Hematopoietic multipotent progenitor cell treated with erythropoietin and hydrocortisone succinate and interleukin-3 and kit ligand, for 6 days (in vitro differentiated cells): ENCODE measurements at regions not wholly inside any gene's neighbourhood (a gene's known extent, or its start where the extent isn't known, plus 50 kb on each side); places are given as distances from the start of the nearest gene placed in this dataset.

Experiments used
- DNase-seq: peaks from one replicate; pipeline ENCODE4 v3.0.0-alpha.2; 2015

DNA sequence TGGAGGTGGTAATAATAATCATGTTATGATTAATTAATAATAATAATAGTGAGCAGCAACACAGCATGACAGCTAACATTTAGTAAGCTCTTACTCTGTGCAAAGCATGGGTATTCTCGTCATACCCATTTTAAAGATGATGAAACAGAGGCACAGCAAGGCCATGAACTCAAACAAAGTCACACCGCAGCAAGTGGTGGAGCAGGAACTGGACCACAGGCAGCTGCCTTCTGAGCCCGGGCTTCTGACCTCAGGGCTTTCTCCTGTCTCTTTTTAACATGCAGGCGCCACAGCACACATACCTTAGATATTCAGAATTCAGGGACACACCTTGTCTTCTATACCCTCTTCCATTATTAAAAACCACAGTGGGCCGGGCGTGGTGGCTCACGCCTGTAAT lies 50.7 kb upstream of the SPATA12 start:
- no peak for DNase-seq

DNA sequence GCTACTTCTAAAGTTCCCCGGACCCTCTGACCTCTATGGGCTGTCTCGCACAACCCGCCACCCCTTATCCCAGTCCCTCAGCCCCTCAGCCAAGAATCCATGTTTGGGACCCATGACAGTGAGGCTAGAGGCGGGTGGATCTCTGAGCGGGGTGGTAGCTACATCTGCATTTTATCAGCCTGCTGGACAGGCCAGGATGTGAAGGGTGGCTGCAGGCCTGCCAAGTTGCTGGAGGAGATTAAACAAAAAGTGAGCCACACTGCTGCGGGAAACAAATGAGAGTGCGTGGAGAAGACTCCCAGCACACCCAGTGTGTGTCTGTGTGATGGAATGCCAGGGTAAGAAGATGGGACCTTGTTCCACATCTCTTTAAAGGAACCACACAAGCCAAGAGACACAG lies 51.1 kb upstream of the SPATA12 start:
- no peak for DNase-seq

DNA sequence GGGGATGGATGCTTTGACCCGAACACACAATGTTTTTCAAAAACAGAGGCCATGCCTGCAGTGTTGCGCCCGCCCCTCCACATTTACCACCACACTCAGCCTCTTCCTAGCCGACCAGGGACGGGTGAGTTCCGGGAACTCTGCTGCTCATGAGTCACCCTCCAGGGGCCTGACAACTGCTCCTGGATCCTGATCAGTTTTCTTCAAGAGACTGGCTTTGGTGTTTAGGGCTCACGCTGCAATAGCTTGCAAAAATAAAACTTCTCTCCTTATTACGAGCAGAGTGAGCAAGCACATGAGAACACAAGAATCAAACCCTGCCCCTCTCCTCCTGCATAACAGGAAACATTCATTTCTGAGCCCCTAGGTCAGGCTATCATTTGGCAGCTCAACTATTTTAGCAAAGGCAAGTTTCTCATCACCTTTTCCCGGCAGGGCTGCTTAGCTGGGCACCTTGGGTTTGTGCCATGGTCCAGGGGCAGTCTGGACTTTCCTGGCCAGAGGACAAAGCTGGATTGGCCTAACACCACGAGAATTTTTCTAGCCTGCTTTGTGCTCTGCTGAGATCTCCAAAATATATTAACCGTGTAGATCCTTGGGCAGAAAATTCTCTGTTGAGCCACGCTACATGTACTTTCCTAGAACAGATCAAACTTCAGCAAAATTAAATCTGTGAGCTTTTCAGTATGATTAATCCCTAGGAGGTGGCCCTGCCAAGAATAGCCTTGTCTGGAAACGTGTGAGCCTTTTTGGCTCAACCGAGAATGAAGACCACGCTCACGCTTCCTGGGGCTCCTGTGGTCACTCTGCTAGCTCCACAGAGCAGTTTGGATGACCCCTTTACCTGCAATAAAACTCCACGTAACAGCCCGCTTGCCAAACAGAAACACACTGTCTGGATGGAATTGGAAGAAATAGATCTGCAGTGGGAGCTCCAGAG lies 52.7 kb upstream of the SPATA12 start:
- peak; percentile 45 for DNase-seq

DNA sequence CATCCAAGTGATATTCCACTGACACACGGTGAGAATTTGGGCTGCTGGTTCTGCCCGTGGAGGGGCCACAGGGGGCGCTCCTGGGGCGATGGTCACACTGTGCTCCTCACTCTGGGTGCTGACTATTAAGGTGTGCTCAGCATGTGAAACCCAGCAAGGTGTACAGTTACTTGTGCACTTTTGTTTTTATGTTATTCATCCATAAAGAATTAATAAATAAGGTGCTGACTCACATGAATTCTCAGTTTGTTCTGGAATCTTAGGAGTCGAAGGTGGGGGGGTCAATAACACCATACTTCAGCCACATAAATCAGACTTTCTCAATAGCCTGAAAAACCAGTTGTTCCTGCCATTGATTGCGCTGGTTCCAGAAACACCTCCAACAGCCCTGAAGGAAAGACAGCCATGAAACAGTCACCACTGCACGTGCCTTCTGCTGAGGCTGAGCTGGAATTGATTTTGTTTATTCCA lies 53.5 kb upstream of the SPATA12 start:
- DNase-seq: no peak

DNA sequence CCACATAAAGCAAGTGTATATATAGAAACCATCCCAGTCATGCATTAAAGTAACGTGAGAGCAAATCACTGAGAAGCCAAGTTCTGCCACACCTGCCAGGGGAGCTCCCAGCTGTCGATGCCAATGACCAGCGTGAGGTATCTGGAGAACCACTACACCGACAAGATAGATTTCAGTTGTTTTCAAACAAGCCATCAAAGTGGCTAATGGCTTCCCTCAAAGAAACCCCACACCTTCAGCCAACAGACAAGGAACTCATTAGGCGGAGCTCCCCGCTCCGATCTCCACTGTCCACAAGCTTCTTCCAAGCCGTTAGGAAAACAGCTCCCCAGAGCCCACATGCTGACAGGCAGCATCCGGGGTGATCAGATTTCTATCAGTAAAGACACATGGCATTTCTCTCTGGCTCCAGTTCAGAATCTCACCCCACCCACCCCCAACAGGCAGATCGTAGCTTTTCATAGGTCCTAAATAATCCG lies 54.2 kb upstream of the SPATA12 start:
- no peak for DNase-seq

DNA sequence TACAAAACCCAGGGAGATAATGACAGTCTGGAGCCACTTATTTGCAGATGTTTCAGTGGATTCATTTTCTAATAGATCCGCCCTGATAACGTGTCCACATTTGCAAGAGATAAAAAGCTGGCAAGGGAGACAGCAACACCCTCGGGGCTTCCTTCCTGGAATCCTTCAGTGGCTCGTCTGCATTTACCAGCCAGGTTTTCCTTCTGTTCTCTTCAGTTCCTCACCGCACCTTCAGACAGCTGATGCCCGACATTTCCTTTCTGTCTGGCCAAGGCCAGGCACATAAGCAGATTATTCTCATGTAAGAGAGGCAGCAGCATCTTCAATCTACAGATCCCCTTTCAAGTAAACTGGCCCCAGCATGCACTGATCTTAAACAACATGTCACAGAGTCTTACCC lies 56.2 kb upstream of the SPATA12 start:
- DNase-seq: no peak

DNA sequence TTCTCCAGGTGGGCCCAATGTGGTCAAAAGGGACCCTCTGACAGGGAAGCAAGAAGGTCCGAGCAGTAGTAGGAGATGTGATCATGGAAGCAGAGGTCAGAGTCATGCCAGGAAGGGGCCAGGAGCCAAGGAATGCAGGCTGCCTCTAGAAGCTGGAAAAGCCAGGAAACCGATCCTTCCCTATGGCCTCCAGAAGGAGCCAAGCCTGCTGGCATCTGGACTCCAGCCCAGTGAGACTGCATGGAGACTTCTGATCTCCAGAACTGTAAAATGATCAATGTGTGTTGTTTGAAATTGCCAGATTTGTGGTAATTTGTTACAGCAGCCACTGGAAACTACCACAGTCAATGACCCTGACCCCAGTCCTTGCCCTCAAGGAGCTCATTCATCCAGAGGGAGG lies 56.8 kb upstream of the SPATA12 start:
- DNase-seq: no peak

DNA sequence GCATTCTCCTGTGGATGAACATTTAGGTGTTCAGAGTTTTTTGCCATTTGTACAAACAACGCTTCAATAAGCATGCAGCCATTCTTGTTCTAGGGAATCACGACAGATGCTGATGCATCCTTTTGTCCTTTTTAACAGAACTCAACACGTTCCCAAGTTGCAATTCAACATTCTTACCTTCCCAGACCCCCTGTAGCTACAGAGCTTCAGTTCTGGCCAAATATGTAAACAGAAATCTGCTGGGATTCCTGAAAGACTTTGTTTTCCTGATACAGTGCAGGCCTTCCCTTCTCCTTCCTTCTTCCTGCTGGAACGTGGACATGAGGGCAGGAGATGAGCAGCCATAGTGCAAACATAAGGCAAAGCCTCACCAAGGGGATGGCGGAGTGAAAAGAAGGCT lies 59.1 kb upstream of the SPATA12 start:
- DNase-seq: no peak

DNA sequence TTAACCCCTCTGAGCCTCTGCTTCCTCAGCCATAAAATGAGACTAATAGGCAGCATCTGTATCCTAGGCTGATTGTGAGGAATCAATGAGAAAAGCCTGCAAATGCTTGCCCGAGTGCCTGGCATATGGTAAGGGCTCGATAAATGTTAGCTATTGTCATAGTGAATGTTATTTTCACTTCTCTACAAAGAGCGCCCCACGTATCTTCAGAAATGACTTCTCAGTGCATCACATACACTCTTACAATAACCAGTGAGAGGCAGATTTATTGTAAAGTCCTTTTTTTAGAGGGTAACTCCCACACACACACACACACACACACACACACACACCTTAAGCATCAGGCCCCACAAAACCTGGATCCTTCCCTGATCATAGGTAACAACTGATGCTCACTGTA lies 60.5 kb upstream of the SPATA12 start:
- DNase-seq: no peak

DNA sequence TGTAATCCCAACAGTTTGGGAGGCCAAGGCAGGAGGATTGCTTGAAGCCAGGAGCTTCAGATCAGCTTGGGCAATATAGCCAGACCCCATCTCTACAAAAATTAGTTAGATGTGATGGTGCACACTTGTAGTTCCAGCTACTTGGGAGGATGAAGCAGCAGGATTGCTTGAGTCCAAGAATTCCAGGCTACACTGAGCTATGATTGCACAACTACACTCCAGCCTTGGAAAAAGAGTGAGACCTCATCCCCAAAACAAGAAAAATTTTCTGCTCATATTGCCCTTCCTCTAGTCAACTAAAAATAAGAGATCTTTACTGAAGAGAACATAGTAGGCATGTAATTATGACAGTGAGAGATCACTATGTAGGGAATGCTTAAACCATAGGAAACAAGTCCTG lies 60.9 kb upstream of the SPATA12 start:
- no peak for DNase-seq

DNA sequence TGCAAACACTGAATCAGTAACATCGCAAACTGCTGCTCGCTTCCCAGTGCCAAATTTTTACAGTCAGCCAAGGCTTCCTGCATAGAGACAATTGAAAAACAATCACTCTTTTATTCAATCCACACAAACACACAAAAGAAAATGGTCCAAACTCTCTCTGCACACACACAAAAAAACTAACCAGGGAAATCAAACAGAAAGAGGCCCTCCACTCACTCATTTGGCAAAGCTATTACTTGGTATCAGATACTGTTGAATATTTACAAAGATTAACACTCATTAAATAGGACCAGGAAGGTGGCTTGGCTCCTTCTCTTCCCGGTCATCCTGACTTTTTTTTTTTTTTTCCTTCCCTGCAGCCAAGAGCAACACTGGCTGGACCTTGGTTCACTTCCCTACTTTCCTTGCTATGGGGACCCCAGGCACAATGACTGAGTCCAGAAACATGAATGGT lies 62.4 kb upstream of the SPATA12 start:
- no peak for DNase-seq

DNA sequence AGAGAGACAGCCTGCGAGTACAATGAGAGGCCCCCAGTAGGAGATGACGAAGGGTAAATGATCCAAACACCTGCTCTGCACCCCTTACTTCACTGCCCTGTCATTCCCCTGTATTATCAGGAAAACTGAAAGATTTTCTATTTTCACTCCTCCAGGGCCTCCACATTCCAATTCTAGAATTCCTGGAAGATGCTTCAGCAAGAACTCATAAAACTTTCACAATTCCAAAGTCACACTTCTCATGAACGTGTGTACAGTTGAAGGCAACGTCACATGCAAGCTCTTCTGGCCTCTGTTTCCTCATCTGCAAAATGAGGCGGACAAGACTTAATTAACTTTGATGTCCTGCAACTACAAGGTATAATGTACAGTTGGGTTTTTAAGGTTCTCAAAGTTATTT lies 62.8 kb upstream of the SPATA12 start:
- DNase-seq: no peak

DNA sequence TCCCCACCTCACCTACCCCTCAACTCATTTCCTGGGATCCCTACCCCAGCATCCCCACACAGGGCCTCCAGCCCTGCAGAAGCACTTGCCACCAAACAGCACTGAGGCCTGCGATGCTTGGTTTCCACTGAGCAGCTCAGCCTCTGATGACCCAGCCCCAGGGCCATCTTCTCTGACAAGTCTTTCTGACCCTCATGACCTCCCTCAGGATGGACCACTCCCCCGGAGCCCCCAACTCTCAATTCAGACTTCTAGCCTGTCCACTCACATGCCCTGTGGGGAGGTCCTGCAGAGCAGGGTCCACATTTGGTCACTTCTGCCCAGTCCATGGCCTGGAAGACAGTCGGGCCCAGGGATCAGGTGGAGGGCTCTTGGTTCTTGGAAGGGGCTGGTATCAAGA lies 63.4 kb upstream of the SPATA12 start:
- no peak for DNase-seq

DNA sequence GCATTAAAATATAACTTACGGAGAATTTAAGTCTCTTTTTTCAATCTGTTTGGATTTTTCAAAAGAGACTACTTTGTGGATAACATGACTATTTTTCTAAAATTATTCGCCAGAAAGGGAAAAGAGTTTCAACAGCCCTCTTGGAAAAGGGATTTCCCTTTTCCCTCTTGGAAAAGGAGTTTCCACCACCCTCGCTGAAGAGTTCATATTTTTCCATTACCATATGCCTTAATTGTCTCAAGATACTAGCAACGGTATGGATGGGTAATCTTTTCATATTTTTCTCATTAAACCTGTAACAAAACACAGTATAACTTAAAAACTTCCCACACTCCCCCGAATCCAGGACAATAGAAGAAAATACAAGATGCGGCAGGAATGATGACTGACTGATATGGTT lies 66.1 kb upstream of the SPATA12 start:
- DNase-seq: no peak

DNA sequence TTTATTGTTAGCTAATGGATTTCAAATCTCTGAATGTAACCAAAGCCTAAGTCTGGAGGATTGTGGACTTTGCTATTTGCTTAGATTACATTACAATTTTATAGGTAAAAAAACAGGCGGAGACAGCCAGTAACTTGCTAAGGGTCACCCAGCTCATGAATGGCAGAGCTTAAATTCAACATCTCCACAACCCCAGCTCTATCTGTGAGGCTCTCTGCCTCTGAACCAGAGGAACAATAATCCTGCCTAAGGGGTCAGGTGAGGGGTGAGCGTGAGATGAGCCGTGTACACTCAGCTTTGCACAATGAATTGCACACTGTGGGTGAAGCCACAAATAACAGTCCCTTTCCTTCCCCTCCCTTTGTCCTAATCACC lies 69.8 kb upstream of the SPATA12 start:
- DNase-seq: no peak

DNA sequence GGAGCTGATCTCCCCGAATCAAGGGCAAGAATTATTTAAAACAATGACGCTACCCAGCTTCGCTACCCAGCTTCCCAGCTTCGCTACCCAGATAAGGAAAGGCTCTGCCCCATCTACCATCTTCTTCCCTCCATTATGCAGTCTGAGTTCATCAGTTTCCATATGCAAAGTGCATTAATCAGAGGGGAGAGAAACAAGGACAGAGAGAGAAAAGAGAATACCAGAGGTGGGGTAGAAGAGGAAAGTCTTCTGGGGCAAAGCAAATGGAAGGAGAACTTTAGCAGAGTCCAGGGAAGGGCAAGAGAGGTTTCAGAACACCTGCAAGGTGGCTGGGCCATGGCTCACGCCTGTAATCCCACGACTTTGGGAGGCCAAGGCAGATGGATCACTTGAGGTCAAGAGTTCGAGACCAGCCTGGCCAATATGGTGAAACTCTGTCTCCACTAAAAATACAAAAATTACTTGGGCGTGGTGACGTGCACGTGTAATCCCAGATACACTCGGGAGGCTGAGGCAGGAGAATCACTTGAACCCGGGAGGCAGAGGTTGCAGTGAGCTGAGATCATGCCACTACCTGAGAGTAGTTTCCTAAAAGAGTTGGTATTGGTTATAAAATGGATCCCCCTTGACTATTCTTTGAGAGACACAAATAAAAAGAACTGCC lies 70.4 kb upstream of the SPATA12 start:
- DNase-seq: no peak

DNA sequence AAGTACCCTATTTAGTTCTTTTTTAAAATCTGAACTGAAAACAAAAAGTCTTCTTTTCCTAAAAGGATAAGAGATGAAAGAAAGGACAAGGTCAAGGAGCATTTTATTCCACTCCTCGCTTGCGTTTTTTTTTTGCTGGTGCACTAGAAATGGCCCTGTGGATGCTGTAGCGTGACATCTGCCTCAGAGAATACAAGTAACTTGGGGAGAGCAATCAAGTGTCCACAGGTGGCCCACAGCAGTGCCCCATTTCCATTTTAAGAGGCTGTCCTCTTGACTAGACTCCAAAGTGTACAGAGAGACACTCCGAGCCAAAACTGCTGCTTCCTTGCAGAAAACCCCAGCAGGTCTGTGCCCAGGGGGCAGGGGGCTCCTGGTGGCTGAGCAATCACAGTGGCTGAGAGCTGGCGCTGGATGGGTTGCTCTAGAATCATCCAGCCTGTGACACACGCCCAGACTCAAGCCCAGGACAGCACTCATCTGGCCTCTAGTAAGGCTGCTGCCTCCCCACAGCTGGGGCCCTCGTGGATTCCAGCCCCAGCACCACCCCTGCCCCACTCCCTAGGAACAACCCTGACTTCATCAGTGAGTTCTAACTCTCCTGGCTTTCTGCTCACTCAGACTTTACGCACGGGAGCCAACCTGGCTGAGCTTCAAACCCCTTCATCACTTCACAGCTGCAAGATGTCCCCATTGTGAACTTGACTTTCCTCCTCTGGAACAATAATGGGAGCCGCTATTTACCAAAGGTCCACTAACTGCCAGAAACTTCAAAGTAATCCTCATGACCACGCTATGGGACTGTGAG lies 71.1 kb upstream of the SPATA12 start:
- DNase-seq: no peak

DNA sequence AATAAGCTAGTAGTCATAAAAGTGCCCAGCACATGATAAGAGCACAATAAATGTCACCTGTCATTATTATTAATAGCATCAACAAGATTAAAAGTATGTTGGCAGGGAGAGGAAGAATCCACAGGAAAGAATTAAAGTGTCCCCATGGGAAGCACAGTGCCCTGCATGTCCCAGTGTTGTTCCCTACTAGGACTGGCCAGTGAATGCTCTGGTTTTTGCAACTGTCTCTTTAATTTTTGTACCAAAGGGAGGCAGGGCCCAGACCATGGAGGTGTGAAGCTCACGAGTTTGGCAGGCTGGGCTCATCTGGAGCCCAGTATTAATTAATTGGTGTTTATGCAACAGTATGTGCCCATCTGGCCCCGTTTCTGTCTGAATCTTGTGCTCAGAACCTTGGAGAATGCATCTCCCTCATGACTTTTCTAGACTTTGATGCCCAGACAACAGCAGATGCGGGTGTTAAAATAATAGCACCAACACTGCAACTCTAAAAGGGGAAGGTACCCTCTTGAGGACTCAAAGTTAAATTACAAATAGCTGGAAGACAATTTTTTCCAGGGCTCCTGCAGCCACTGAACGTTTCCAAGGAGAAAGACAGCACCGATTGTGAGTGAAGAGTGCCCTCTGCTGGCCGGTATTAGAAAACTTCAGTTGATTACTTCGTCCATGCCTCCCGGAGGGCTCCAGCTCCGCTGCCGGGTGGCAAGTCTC lies 71.9 kb upstream of the SPATA12 start:
- DNase-seq: peak; percentile 82

DNA sequence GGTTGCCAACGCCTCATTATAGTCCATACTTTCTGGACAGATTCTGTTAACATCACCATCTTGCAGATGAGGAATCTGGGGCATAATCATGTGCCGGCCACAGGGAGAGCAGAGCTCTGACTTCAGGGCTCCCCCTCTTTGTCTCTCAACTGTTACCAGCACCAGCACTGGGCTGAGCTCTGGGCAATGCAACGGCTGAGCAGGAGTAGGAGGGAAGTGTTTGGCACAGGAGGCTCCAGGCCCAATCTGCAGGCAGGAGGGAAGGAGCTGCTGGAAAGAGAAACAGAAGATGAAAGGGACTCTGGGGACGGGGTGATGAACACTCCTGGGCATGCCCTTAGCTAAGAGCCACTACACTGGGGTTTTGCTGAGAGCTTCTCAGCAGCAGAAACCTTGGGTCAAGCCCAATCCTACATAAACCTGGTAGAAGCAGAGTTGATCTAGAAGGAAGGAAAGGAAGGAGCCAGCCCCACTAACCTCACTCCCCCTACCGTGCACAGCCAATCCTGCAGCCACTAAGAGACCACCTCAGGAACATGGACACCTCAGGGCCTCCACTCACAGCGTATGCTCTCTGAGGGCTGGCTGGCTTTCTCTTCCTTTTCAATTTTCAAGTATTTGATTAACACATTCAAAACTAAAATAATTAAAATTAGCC lies 73.1 kb upstream of the SPATA12 start:
- peak; percentile 32 for DNase-seq

DNA sequence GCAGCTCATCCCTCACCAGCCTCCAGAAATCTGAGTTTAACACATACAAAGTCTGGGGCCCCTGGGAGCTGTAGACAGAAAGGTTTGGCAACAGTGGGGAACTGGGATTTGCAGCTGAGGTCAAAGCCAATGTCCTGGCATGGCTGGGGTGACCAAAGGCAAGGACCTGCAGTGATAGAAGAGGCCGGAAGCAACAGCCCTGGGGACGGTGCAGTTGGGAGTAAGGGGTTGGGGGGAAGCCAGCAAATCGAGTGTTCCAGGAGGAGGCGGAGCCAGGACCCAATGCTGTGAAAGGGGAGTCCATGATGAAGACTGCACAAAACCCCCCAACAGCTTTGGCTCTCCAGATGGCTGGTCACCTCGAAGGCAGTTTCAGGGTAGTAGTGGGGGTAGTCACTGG lies 74.1 kb upstream of the SPATA12 start:
- no peak for DNase-seq

DNA sequence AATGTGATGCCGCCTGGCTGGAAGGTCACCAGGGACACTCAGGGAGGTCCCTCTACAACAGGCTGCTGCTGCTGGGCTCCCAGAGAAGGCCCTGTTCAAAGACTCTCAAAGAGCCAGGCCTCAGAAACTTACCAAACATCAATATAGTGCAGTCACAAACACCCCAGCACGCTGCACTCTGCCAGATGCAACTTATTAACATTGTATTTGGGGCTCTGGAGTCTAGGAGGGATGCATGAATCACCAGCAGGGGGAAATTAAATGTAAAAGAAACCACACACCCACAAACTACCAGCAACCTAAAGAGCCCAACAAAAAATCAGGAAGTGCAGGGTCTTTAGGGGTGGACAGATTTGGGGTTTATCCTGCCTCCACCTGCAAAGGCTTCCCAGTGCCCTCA lies 74.6 kb upstream of the SPATA12 start:
- peak; percentile 28 for DNase-seq

DNA sequence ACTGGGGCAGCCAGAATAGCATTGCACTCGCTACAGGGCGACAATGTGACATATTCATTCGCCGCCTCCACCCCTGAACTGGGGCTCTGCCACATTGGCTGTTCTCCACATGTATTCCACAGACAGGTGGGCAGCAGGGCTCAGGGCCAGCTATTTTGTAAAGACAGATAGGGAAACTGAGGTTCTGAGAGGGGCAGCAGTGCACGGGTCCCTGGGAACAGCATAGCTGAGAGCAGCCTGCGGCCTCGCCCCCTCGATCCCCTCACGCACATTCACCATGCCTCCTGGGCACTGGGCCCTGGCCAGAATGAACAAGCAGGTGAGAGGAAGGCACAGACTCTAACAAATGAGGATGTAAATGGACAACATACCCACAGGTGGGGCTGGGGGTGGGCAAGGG lies 75.0 kb upstream of the SPATA12 start:
- DNase-seq: no peak
